ENCODE measurements at regions not wholly inside any gene's neighbourhood (a gene's known extent, or its start where the extent isn't known, plus 50 kb on each side); places are given as distances from the start of the nearest gene placed in this dataset.
"Not testable (repeated sequence)": the region's sequence is repeated elsewhere in the genome, so short reads cannot be mapped to it uniquely, and the experiment has no call there.

DNA sequence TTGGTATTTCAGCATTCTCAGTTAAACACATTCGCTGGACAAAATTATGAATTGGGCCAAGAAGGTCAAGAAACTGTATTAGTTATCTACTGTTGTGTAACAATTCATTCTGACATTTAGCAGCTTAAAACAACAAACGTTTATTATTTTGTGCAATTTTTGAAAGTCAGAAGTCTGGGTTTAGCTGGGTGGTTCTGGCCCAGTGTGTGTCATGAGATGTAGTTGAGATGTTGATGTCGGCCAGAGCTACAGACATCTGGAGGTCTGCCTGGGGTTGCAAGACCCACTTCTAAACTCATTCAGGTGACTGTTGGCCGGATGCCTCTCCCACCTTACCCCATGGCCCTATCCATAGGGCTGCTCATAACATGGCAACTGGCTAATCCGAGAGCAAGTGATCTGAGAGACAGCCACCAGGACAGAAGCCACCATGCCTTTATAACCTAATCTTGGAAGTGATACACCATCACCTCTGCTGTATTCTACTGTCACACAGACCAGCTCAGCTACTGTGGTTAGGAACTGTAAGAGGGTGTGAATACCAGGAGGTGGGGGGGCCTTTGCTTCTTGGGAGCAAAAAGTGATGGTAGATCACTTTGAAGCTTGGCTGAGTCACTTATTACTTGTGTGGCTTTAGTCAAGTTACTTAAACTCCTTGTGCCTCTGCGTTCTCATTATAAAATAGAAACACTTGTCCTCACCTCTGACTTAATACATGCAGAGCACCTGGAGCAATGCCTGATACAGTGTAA is 217.0 kb upstream of the MYLIP start:
- TF ChIP-seq, protein P1, sequence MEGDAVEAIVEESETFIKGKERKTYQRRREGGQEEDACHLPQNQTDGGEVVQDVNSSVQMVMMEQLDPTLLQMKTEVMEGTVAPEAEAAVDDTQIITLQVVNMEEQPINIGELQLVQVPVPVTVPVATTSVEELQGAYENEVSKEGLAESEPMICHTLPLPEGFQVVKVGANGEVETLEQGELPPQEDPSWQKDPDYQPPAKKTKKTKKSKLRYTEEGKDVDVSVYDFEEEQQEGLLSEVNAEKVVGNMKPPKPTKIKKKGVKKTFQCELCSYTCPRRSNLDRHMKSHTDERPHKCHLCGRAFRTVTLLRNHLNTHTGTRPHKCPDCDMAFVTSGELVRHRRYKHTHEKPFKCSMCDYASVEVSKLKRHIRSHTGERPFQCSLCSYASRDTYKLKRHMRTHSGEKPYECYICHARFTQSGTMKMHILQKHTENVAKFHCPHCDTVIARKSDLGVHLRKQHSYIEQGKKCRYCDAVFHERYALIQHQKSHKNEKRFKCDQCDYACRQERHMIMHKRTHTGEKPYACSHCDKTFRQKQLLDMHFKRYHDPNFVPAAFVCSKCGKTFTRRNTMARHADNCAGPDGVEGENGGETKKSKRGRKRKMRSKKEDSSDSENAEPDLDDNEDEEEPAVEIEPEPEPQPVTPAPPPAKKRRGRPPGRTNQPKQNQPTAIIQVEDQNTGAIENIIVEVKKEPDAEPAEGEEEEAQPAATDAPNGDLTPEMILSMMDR (IDR thresholded peaks at IDR 0.05) = no peak
- TF ChIP-seq EP300 (IDR thresholded peaks at IDR 0.05) (no peak), POLR2AphosphoS5 (IDR thresholded peaks at IDR 0.05) (no peak), POLR2A (IDR thresholded peaks at IDR 0.05) (no peak)
- peaks cover 0 to 11% (median 0%) of the 10 kb centered on the region in 4 donors for H3K4me1 ChIP-seq
- no peak for DNase-seq
- 89 to 93% (median 90%) methylated on average over 6 of the region's 6 CpGs for WGBS, 5 donors
- intact Hi-C loops (cut with DNase I; ENCODE audit: low total_unique reads) = no loop called here
- no peaks in the 10 kb centered on the region for H3K36me3 ChIP-seq
- no peak overlapping the region for H3K27ac ChIP-seq
- no peaks in the 10 kb centered on the region for H3K27me3 ChIP-seq
- no peaks in the 10 kb centered on the region for H3K9me3 ChIP-seq
- H3K4me3 ChIP-seq = no peak overlapping the region

DNA sequence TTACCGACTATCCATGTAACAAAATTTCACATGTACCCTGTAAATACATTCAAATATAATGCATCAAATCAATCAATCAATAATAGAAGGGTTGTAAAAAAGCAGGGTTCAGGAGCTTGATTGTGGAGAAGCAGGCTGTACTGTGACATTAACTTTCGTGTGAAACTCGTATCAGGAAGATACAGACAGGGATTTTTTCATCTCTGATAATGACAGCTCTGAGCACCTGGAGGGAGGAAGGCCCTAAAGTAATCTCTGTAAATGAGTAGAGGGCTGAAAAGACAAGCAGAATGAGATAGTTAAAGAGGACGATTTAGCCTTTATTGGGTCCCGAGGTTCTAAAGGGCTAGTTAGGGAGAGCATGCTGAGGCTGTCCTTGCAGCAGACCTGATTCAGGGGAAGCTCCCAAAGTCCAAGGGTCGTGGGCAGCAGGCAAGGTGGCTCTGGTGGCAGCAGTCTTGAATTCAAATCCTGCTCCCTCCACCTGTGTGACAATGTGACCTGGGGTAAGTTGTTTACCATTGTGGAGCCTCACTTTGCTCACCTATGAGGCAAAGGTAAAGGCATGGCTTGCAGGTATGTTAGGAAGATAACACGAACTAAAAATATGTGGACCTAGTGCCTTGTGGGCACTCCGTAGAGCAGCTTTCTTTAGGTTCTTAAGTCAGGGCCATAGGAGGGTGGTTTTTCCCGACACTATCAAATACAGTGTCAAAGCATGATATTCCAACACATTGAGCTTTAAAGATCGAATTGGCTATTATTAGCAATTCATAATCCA is 219.4 kb upstream of the MYLIP start:
- Histone ChIP-seq H3K4me1 (peaks cover 0 to 11% (median 0%) of the 10 kb centered on the region in 4 donors), H3K27ac (no peak overlapping the region), H3K9me3 (no peaks in the 10 kb centered on the region), H3K36me3 (no peaks in the 10 kb centered on the region), H3K27me3 (no peaks in the 10 kb centered on the region), H3K4me3 (no peak overlapping the region)
- WGBS, 5 donors = 78 to 93% (median 87%) methylated on average over 10 of the region's 10 CpGs
- intact Hi-C loops (cut with DNase I; ENCODE audit: low total_unique reads) = no loop called here
- TF ChIP-seq POLR2A (IDR thresholded peaks at IDR 0.05) = no peak
- no peak for TF ChIP-seq EP300 (IDR thresholded peaks at IDR 0.05)
- TF ChIP-seq, protein P1 (IDR thresholded peaks at IDR 0.05) = no peak
- no peak for TF ChIP-seq POLR2AphosphoS5 (IDR thresholded peaks at IDR 0.05)
- no peak for DNase-seq

DNA sequence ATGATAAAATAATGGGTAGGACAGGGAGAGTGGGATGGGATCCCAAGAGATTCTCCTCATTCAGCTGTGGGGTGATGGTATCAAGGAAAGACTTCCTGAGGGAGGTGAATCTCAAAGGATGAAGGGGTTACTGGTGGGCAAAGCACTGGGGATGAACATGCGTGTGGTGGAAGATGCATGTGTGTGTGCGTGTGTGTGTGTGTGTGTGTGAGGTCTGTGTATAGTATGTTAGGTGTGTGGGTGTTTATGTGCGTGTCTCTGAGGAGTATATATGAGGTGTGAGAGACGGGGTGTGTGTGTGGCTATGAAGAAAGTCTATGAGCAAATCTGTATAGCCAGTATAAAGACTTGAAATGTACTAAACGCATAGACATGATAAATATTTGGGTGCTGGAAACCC is 220.0 kb upstream of the MYLIP start:
- intact Hi-C loops (cut with DNase I; ENCODE audit: low total_unique reads) = no loop called here
- 84 to 93% (median 90%) methylated on average over 5 of the region's 5 CpGs for WGBS, 5 donors

DNA sequence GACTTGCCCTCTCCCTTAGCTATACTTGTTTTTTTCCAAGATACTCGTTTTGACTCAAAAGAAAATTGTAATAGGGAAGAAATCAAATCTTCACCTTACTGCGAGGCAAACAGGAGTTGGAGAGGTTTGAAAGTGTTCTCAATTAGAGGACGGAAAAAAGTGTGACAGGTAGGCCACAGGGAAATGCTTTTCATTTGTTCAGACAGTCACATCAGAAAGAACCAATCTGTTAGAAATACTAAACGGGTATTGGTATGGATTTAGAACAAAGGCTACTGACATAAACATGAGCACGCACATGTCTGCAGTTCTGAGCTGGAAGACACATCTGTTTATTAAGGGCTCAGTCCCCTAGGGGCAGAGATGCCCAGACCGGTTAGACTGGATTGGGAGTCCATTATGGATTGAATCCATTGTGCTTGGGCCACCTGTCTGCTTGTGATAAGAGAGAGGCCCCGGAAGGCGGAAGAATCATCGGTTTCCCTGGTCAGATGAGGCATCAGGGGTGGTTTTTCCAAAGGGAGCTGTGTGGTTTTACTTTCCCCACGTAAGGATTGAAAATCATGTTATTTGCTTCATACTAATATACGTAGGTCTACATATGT is 220.9 kb upstream of the MYLIP start:
- Histone ChIP-seq H3K4me3 (no peak overlapping the region), H3K36me3 (no peaks in the 10 kb centered on the region), H3K27ac (no peak overlapping the region), H3K27me3 (no peaks in the 10 kb centered on the region), H3K9me3 (no peaks in the 10 kb centered on the region), H3K4me1 (peaks cover 0 to 11% (median 0%) of the 10 kb centered on the region in 4 donors)
- peak in 1 of 3 donors; percentile 24 for TF ChIP-seq POLR2AphosphoS5 (IDR thresholded peaks at IDR 0.05)
- TF ChIP-seq, protein P1 (IDR thresholded peaks at IDR 0.05) = no peak
- 27 to 59% (median 48%) methylated on average over 11 of the region's 11 CpGs for WGBS, 5 donors
- intact Hi-C loops (cut with DNase I; ENCODE audit: low total_unique reads) = no loop called here
- DNase-seq = peak; percentile 66 to 89

More for the DNA sequence above, 220.0 kb upstream of the MYLIP start:
- no peak for DNase-seq
- Histone ChIP-seq H3K4me1 (peaks cover 0 to 11% (median 0%) of the 10 kb centered on the region in 4 donors), H3K4me3 (no peak overlapping the region), H3K27ac (no peak overlapping the region), H3K36me3 (no peaks in the 10 kb centered on the region), H3K27me3 (no peaks in the 10 kb centered on the region), H3K9me3 (no peaks in the 10 kb centered on the region)
- no peak for TF ChIP-seq POLR2A (IDR thresholded peaks at IDR 0.05)
- TF ChIP-seq, protein P1 (IDR thresholded peaks at IDR 0.05) = no peak
- TF ChIP-seq EP300 (IDR thresholded peaks at IDR 0.05) = no peak
- TF ChIP-seq POLR2AphosphoS5 (IDR thresholded peaks at IDR 0.05) = no peak

DNA sequence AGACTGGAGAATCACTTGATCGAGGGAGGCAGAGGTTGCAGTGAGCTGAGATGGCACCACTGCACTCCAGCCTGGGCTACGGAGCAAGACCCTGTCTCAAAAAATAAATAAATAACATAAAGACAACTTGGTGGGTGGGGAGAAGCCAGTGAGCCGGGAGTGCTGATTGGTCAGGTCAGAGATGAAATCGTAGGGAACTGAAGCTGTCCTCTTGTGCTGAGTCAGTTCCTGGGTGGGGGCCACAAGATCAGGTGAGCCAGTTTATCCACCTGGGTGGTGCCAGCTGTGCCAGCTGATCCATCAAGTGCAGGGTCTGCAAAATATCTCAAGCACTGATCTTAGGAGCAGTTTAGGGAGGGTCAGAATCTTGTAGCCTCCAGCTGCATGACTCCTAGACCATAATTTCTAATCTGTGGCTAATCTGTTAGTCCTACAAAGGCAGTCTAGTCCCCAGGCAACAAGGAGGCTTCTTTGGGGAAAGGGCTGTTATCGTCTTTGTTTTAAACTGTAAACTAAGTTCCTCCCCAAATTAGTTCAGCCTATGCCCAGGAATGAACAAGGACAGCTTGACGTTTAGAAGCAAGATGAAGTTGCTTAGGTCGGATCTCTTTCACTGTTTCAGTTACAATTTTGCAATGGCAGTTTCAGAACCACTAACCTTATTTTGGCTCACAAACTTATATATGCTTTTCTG is 221.5 kb upstream of the MYLIP start:
- H3K4me3 ChIP-seq; DNase-seq; intact Hi-C loops (cut with DNase I; ENCODE audit: low total_unique reads); H3K27me3 ChIP-seq; H3K9me3 ChIP-seq; H3K36me3 ChIP-seq; H3K27ac ChIP-seq: not testable (repeated sequence)
- WGBS, 5 donors = 65 to 77% (median 71%) methylated on average over 7 of the region's 7 CpGs
- peaks cover 0 to 11% (median 0%) of the 10 kb centered on the region in 4 donors for H3K4me1 ChIP-seq

Measured in stomach (tissue), 8 donors.